Osteoblast (primary cell): ENCODE measurements at regions not wholly inside any gene's neighbourhood (a gene's known extent, or its start where the extent isn't known, plus 50 kb on each side); places are given as distances from the start of the nearest gene placed in this dataset.
"Not testable (repeated sequence)": the region's sequence is repeated elsewhere in the genome, so short reads cannot be mapped to it uniquely, and the experiment has no call there.

Source experiments
- DNase-seq: peaks from one replicate; pipeline ENCODE4 v3.0.0; 2011; ENCODE audit warnings: low spot score, mixed read lengths; ENCODE audit not compliant: insufficient read length; ENCODE audit errors: missing footprints
- H2AFZ ChIP-seq: 2 replicates; pipeline ENCODE4 v1.6.0; 2011; ENCODE audit warnings: mild to moderate bottlenecking, low read length
- H3K27ac ChIP-seq: 2 replicates; pipeline ENCODE4 v1.5.1; 2011; ENCODE audit warnings: mild to moderate bottlenecking, low read depth, low read length, moderate library complexity
- H3K27me3 ChIP-seq: 2 replicates; pipeline ENCODE4 v1.6.0; 2012; ENCODE audit warnings: mild to moderate bottlenecking, control low read depth, inconsistent platforms, low read length, moderate library complexity; ENCODE audit not compliant: insufficient read depth
- H3K36me3 ChIP-seq: 2 replicates; pipeline ENCODE4 v1.5.1; 2011; ENCODE audit warnings: mild to moderate bottlenecking, low read length, control low read depth, moderate library complexity; ENCODE audit not compliant: insufficient read depth
- H3K4me1 ChIP-seq: 2 replicates; pipeline ENCODE4 v1.5.1; 2011; ENCODE audit warnings: mild to moderate bottlenecking, low read length, control low read depth, moderate library complexity; ENCODE audit not compliant: insufficient read depth
- H3K4me2 ChIP-seq: 2 replicates; pipeline ENCODE4 v1.6.0; 2011; ENCODE audit warnings: mild to moderate bottlenecking, low read length; ENCODE audit not compliant: insufficient read depth
- H3K4me3 ChIP-seq: fragments of 200-600 bp; sonication (generic); 3 replicates; pipeline ENCODE4 v1.5.1; 2012; ENCODE audit warnings: mild to moderate bottlenecking, low read length, inconsistent platforms; ENCODE audit not compliant: insufficient read depth
- H3K79me2 ChIP-seq: 2 replicates; pipeline ENCODE4 v1.6.0; 2012; ENCODE audit warnings: mild to moderate bottlenecking, low read length, control low read depth, inconsistent platforms; ENCODE audit not compliant: insufficient read depth
- H3K9me3 ChIP-seq: 2 replicates; pipeline ENCODE4 v1.5.1; 2011; ENCODE audit warnings: low read depth, low read length, control low read depth
- H4K20me1 ChIP-seq: 2 replicates; pipeline ENCODE4 v1.6.0; 2012; ENCODE audit warnings: mild to moderate bottlenecking, low read length, control low read depth; ENCODE audit not compliant: insufficient read depth

DNA sequence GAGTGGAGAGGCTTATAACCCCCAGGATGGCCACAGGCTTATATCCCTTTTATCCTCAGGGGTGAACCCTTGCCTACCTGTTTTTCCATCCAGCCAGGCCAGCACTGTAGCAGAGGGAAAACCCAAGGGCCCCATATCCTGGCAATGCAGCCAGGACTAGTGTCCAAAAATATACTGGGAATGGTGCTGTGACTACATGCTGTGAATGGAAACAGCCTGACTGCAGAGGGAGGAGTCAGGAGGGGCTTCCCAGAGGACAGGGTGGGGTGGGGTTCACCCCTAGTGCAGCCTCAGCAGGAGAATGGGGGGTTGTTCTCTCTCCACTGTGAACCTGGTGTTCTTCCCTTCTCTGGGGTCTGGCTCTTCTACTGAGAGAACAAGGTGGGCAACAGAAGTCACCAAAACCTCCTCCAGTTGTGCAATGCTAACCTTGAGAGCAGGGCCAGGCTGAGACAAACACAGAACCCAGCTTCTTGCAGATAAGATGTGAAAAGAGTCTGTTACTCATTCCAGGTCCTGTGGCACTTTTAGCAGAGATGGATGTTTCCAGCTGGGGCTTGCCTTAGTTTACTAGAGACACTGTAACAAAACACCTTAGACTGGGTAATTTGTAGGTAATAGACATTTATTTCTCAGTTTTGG lies 198.2 kb upstream of the PLGLB2 start:
- H3K4me3 ChIP-seq, H2AFZ ChIP-seq, H3K27me3 ChIP-seq, H3K4me2 ChIP-seq, H3K4me1 ChIP-seq, H3K36me3 ChIP-seq, DNase-seq, H3K79me2 ChIP-seq, H4K20me1 ChIP-seq, H3K9me3 ChIP-seq, H3K27ac ChIP-seq: not testable (repeated sequence)

DNA sequence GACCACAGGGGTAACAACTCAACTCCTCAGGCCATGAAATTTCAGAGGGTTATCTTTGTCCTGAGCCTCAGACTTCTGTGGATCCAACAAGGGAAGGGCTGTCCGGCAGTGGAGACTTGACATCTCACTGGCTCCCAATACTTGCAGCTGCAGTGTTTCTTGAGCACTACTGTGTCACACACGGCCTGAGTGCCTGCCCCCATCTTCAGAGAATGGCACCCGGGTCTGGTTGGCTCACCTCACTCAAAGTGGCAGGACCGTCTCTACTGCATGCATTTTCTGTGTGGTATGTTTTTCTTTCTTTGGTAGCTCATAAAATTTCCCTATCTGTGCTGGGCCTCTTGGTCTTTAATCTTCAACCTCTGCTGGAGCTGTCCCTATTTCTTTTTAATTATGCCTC lies 193.2 kb upstream of the PLGLB2 start:
- not testable (repeated sequence) for H3K9me3 ChIP-seq, H3K27ac ChIP-seq, H4K20me1 ChIP-seq, H3K4me1 ChIP-seq, DNase-seq, H3K27me3 ChIP-seq, H3K36me3 ChIP-seq, H2AFZ ChIP-seq, H3K79me2 ChIP-seq, H3K4me2 ChIP-seq, H3K4me3 ChIP-seq

DNA sequence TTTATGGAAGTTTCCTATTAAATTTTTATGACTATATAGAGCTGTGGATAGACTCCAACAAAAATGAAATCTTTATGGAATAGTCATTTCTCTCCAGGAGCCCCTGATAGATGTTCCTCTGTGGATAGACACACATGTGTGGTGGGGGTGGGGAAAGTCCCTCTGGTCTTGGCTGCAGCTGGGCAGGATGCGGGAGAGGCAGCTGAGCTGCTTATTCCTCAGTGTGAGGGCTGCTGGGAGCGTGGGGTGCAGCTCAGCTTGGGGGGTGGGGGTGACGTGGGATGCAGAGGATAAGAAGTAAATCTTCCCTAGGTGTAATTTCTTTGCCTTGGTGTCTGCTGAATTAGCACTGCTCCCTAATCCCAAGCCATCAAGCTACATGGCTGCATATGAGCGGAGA lies 192.8 kb upstream of the PLGLB2 start:
- H3K36me3 ChIP-seq, H3K27ac ChIP-seq, H3K9me3 ChIP-seq, H4K20me1 ChIP-seq, H3K27me3 ChIP-seq, H3K4me3 ChIP-seq, H3K79me2 ChIP-seq, H3K4me1 ChIP-seq, H3K4me2 ChIP-seq, H2AFZ ChIP-seq, DNase-seq: not testable (repeated sequence)

DNA sequence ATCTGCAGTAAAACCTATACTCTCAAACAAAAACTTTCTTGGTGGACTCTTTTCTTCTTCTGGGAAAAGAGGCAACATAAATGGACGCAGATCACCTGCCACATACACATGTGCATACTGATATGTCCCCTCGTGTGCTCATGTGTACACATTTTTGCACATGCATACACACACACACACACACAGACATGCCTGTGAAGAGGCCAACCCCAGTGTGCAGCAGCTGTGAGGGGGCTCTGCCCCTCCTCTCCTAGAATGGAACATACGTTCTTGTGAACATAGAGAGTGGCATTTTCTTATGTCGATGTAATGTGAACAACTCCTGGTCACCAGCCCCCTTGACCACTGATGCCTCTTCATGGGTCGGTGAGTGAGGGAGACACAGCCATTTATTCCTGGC lies 188.9 kb upstream of the PLGLB2 start:
- H3K4me1 ChIP-seq, H4K20me1 ChIP-seq, DNase-seq, H2AFZ ChIP-seq, H3K9me3 ChIP-seq, H3K27ac ChIP-seq, H3K79me2 ChIP-seq, H3K36me3 ChIP-seq, H3K4me2 ChIP-seq, H3K27me3 ChIP-seq, H3K4me3 ChIP-seq: not testable (repeated sequence)

DNA sequence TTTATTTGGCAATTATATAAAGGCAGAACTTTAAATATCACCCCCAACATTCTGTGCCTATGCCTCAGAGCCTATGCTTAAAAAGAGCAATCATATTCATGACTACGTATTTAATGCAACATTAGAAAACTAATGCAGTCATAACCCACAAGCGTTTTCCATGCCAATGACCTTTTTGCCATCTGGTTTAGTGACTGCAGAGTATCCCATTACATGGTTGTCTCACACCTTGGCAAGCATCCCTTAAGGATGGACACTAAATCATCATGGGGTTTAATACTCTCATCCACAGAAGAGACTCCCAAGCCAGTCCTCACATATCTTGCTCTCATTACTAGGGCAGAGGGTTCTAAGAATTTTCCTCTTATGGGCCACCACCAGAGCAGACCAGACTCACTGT lies 188.2 kb upstream of the PLGLB2 start:
- not testable (repeated sequence) for H3K36me3 ChIP-seq, H3K27ac ChIP-seq, H4K20me1 ChIP-seq, H3K4me2 ChIP-seq, H3K4me3 ChIP-seq, H3K4me1 ChIP-seq, H3K79me2 ChIP-seq, H3K9me3 ChIP-seq, H2AFZ ChIP-seq, H3K27me3 ChIP-seq, DNase-seq

DNA sequence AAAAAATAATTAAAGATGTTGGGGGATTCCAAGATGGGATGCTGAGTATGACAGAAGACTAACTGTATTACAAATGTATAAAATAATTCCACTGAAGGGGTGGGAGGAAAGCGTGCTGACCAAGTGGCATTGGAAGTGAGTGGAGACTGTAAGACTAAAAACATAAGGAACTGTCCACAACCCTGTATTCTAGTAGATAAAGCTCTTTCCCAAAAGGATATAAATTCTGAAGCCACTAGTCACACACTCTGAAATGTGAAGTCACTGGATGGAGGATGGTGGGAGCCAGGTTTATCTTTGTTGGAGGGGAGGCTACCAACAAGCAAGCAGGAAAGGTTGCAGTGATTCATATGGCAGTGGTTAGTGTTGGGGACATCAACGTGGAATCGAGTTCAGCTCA lies 182.8 kb upstream of the PLGLB2 start:
- not testable (repeated sequence) for H2AFZ ChIP-seq, H3K79me2 ChIP-seq, H3K4me3 ChIP-seq, H3K27ac ChIP-seq, H4K20me1 ChIP-seq, H3K27me3 ChIP-seq, H3K4me2 ChIP-seq, H3K36me3 ChIP-seq, H3K4me1 ChIP-seq, H3K9me3 ChIP-seq, DNase-seq

DNA sequence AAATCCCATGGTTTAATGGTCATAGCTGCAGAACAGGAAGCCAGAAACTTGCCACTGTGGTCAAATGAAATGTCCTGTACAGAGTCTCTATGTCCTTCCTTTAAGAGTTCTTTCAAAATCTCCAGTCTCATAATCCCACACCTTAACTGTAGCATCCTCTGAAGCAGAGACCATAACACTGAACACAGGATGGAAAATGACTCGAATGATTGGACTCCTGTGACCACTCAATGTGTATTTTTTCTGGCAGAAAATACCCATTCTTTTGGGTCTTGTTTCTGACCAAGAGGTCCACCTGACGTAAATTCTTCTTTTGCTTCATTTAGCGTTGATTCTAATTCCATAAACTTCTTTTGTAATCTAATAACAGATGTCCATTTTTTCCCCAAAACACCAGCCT lies 181.4 kb upstream of the PLGLB2 start:
- H3K4me3 ChIP-seq, H4K20me1 ChIP-seq, H3K4me2 ChIP-seq: not testable (repeated sequence)

DNA sequence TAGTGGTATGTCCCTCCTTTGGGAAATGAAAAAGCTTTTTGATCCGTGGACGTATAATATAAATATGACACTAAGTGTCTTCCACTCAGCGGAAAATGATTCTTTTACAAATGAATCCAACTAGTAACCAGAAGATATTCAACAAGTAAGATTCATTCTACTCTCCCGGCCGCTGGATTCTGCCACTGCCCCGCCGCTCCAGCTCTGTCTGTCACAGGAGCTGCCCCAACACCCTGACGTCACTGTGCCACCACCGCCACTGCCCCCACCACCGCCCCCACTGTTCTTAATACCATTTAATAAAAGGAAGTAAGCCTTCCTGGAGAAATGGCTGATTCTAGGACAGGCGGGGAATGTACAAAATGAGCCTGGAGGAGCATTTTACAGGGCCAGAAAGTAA lies 180.8 kb upstream of the PLGLB2 start:
- H4K20me1 ChIP-seq, H3K27ac ChIP-seq, H3K79me2 ChIP-seq, H3K4me3 ChIP-seq, H3K4me1 ChIP-seq, H3K27me3 ChIP-seq, DNase-seq, H2AFZ ChIP-seq, H3K9me3 ChIP-seq, H3K36me3 ChIP-seq, H3K4me2 ChIP-seq: not testable (repeated sequence)

More for the DNA sequence above, 181.4 kb upstream of the PLGLB2 start:
- not testable (repeated sequence) for H2AFZ ChIP-seq, H3K4me1 ChIP-seq, H3K79me2 ChIP-seq, H3K27me3 ChIP-seq, DNase-seq, H3K9me3 ChIP-seq, H3K27ac ChIP-seq, H3K36me3 ChIP-seq

DNA sequence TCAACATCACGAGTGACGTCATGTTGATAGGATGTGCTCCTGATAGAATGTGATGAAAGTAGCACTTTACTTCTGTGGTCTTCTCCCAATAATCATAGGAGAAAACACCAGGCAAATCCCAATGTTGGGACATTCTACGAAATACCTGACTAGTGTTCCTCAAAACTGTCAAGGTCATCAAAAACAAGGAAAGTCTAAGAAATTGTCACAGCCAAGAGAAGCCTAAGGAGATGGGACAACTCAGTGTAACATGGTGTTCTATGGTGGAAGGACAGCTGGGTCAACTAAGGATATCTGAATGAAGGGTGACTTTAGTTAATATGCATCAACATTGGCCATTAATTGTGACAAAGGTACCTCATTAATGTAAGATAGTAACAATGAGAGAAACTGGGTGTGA lies 180.0 kb upstream of the PLGLB2 start:
- not testable (repeated sequence) for H3K4me1 ChIP-seq, DNase-seq, H3K36me3 ChIP-seq, H4K20me1 ChIP-seq, H2AFZ ChIP-seq, H3K27ac ChIP-seq, H3K4me2 ChIP-seq, H3K9me3 ChIP-seq, H3K27me3 ChIP-seq, H3K79me2 ChIP-seq, H3K4me3 ChIP-seq
